ENCODE measurements at regions not wholly inside any gene's neighbourhood (a gene's known extent, or its start where the extent isn't known, plus 50 kb on each side); places are given as distances from the start of the nearest gene placed in this dataset.

DNA sequence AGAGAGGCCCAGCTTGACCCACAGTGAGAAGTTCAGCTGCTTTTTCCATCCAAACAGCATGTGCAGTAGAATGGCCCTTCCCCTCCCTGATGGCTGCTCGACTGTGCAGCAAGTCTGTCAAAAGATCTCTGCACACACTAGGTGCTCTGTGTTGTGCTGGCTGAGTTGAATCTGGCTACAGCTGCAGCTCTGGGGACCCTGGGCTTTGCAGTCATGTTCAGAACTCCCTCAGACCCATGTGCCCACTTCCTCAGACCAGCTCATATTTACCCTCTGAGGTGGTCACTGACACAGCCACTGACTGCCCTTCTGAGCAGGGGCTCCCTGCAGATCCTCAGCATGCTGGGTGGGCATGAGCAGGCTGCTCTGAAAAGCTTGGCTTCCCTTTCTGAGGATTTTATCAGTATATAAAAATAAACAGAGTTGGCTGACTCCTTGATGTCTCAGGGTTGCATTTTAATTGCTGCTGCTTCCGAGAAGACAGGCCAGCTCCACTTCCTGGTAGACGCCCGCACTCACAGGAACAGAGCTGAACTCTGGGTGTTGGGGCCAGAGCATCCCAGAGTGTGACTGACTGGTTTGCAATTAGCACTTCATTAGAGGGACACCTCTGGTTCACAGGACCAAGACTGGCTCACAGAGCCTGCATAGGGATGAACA is 507.9 kb downstream of the RPS24 start:
- no peak overlapping the region for H2AFZ ChIP-seq (ENCODE audit: low read depth, low read length, poor library complexity, severe bottlenecking)
- no peaks in the 10 kb centered on the region for H4K20me1 ChIP-seq (ENCODE audit: insufficient read depth)
- ChIA-PET CTCF (no interaction called here), RAD21 (ENCODE audit: low non-redundant PET in 1 of 2, low total read pairs in 2 of 2, uncharacterized antibody in 2 of 2, unreplicated experiment in 2 of 2) (no interaction called here), POLR2A (no interaction called here)
- TF ChIP-seq EZH2phosphoT487 (IDR thresholded peaks at IDR 0.05; ENCODE audit: borderline replicate concordance): no peak
- TF ChIP-seq RAD21 (IDR thresholded peaks at IDR 0.05; ENCODE audit: low read depth): no peak
- TF ChIP-seq EGR1 (IDR thresholded peaks at IDR 0.05; ENCODE audit: low read depth): no peak
- TF ChIP-seq JUND (IDR thresholded peaks at IDR 0.05): no peak
- no peak for ATAC-seq
- intact Hi-C loops (cut with micrococcal nuclease): no loop called here
- BruUV-seq (replicated peaks): no TSS peak
- H3K4me3 ChIP-seq (replicated peaks in 1 of 2; ENCODE audit: low read depth in 1 of 2, low read length in 2 of 2): no peak overlapping the region
- no peaks in the 10 kb centered on the region for H3K36me3 ChIP-seq (ENCODE audit: control insufficient read depth in 1 of 2, insufficient read depth in 2 of 2, low read length in 2 of 2)
- no peaks in the 10 kb centered on the region for H3K79me2 ChIP-seq (ENCODE audit: insufficient read depth, low read length)
- H3K27ac ChIP-seq (ENCODE audit: low read depth, low read length): no peak overlapping the region
- no peak overlapping the region for H3K9ac ChIP-seq (ENCODE audit: low read length)
- H3K9me3 ChIP-seq (ENCODE audit: control insufficient read depth in 1 of 2, insufficient read depth in 1 of 2, low read depth in 1 of 2, low read length in 2 of 2): no peaks in the 10 kb centered on the region
- H3K9me2 ChIP-seq (ENCODE audit: insufficient read depth): no peaks in the 10 kb centered on the region
- no peak overlapping the region for H3K4me2 ChIP-seq (ENCODE audit: low read length)
- no peaks in the 10 kb centered on the region for H3K4me1 ChIP-seq (ENCODE audit: control insufficient read depth in 1 of 2, insufficient read depth in 2 of 2, low read length in 2 of 2)
- H3K27me3 ChIP-seq (ENCODE audit: insufficient read depth, low read length): peaks cover 4% of the 10 kb centered on the region; the same call in 1 of the 2 replicates
- DNase-seq (ENCODE audit: low read depth, low spot score): no peak

DNA sequence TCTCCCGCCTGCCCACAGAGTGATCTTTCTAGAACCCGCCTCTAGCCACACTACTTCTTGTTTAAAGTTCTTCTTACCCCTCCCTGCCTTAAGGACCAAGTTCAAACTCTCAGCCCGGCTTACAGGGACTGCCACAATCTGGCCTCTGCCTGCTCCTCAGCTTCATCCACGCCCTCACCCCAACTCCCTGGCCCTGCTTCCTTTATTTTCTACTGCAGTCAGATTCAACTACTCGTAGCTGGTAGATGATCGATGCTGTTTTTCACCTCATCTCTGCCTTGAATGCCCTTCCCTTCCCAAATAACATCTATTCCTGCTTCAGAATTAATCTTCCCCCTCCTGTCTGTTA is 508.5 kb downstream of the RPS24 start:
- no peak for ATAC-seq
- POLR2A ChIA-PET: no interaction called here
- H3K27me3 ChIP-seq (ENCODE audit: insufficient read depth, low read length): peaks cover 6% of the 10 kb centered on the region; the same call in 1 of the 2 replicates

More for the DNA sequence above, 508.5 kb downstream of the RPS24 start:
- Histone ChIP-seq H3K9ac (ENCODE audit: low read length) (no peak overlapping the region), H3K9me2 (ENCODE audit: insufficient read depth) (no peaks in the 10 kb centered on the region), H3K36me3 (ENCODE audit: control insufficient read depth in 1 of 2, insufficient read depth in 2 of 2, low read length in 2 of 2) (no peaks in the 10 kb centered on the region), H3K4me1 (ENCODE audit: control insufficient read depth in 1 of 2, insufficient read depth in 2 of 2, low read length in 2 of 2) (no peaks in the 10 kb centered on the region), H3K9me3 (ENCODE audit: control insufficient read depth in 1 of 2, insufficient read depth in 1 of 2, low read depth in 1 of 2, low read length in 2 of 2) (no peaks in the 10 kb centered on the region), H3K79me2 (ENCODE audit: insufficient read depth, low read length) (no peaks in the 10 kb centered on the region), H3K4me2 (ENCODE audit: low read length) (no peak overlapping the region), H2AFZ (ENCODE audit: low read depth, low read length, poor library complexity, severe bottlenecking) (no peak overlapping the region), H4K20me1 (ENCODE audit: insufficient read depth) (no peaks in the 10 kb centered on the region), H3K4me3 (replicated peaks in 1 of 2; ENCODE audit: low read depth in 1 of 2, low read length in 2 of 2) (no peak overlapping the region), H3K27ac (ENCODE audit: low read depth, low read length) (no peak overlapping the region)
- no peak for TF ChIP-seq EGR1 (IDR thresholded peaks at IDR 0.05; ENCODE audit: low read depth)
- no peak for TF ChIP-seq POLR2AphosphoS5 (IDR thresholded peaks at IDR 0.05; ENCODE audit: low read depth, low read length)
- TF ChIP-seq SIN3A (IDR thresholded peaks at IDR 0.05; ENCODE audit: low read depth): no peak
- no peak for TF ChIP-seq EZH2 (IDR thresholded peaks at IDR 0.05)
- no peak for TF ChIP-seq ELF1 (IDR thresholded peaks at IDR 0.05; ENCODE audit: borderline replicate concordance, low read depth)
- no peak for TF ChIP-seq SP1 (IDR thresholded peaks at IDR 0.05; ENCODE audit: low read depth)
- TF ChIP-seq, protein P1, sequence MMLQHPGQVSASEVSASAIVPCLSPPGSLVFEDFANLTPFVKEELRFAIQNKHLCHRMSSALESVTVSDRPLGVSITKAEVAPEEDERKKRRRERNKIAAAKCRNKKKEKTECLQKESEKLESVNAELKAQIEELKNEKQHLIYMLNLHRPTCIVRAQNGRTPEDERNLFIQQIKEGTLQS (IDR thresholded peaks at IDR 0.05): no peak
- TF ChIP-seq, protein P2, sequence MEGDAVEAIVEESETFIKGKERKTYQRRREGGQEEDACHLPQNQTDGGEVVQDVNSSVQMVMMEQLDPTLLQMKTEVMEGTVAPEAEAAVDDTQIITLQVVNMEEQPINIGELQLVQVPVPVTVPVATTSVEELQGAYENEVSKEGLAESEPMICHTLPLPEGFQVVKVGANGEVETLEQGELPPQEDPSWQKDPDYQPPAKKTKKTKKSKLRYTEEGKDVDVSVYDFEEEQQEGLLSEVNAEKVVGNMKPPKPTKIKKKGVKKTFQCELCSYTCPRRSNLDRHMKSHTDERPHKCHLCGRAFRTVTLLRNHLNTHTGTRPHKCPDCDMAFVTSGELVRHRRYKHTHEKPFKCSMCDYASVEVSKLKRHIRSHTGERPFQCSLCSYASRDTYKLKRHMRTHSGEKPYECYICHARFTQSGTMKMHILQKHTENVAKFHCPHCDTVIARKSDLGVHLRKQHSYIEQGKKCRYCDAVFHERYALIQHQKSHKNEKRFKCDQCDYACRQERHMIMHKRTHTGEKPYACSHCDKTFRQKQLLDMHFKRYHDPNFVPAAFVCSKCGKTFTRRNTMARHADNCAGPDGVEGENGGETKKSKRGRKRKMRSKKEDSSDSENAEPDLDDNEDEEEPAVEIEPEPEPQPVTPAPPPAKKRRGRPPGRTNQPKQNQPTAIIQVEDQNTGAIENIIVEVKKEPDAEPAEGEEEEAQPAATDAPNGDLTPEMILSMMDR (IDR thresholded peaks at IDR 0.05 in 2 of 3, conservative IDR thresholded peaks at IDR 0.05 in 1 of 3; ENCODE audit: borderline replicate concordance in 1 of 3, insufficient read depth in 1 of 3, low read depth in 2 of 3, low read length in 2 of 3): no peak
- no peak for TF ChIP-seq CBX3 (IDR thresholded peaks at IDR 0.05; ENCODE audit: low read depth)
- TF ChIP-seq SRF (IDR thresholded peaks at IDR 0.05; ENCODE audit: low read depth): no peak
- no peak for TF ChIP-seq TCF7L2 (IDR thresholded peaks at IDR 0.05; ENCODE audit: borderline replicate concordance, extremely low read depth, insufficient read depth, insufficient read length)
- no peak for TF ChIP-seq ZFX (IDR thresholded peaks at IDR 0.05)
- no peak for TF ChIP-seq POLR2A (IDR thresholded peaks at IDR 0.05; ENCODE audit: borderline replicate concordance, extremely low read depth, insufficient read depth, insufficient read length)
- BruUV-seq (replicated peaks): no TSS peak
- ChIA-PET CTCF (no interaction called here), RAD21 (ENCODE audit: low non-redundant PET in 1 of 2, low total read pairs in 2 of 2, uncharacterized antibody in 2 of 2, unreplicated experiment in 2 of 2) (no interaction called here)
- intact Hi-C loops (cut with micrococcal nuclease): no loop called here
- no peak for DNase-seq (ENCODE audit: low read depth, low spot score)

All from HCT116 (cell line).